ENCODE measurements at regions not wholly inside any gene's neighbourhood (a gene's known extent, or its start where the extent isn't known, plus 50 kb on each side); places are given as distances from the start of the nearest gene placed in this dataset.

- TF ChIP-seq POLR2A (IDR thresholded peaks at IDR 0.05) (no peak), CTCF (IDR thresholded peaks at IDR 0.05) (no peak), POLR2AphosphoS5 (IDR thresholded peaks at IDR 0.05) (no peak)
These were observed 56.7 kb upstream of the ATP1A1 start for GRCh38 chr1:116316373-116316772.

All from breast epithelium (tissue), 3 donors.